ENCODE measurements at regions not wholly inside any gene's neighbourhood (a gene's known extent, or its start where the extent isn't known, plus 50 kb on each side); places are given as distances from the start of the nearest gene placed in this dataset.

GRCh38 chr22:49506010-49506400 is 321.7 kb downstream of the BRD1 start:
- DNase-seq: peak; percentile 2
- Mint-ChIP-seq H3K27ac (no peak overlapping the region), H3K27me3 (no peaks in the 10 kb centered on the region), H3K4me1 (ENCODE audit: low read depth) (peaks cover 6% of the 10 kb centered on the region), H3K36me3 (ENCODE audit: low read depth) (peaks cover 34% of the 10 kb centered on the region), H3K4me3 (no peak overlapping the region), H3K9me3 (peaks cover 8% of the 10 kb centered on the region)

DNA sequence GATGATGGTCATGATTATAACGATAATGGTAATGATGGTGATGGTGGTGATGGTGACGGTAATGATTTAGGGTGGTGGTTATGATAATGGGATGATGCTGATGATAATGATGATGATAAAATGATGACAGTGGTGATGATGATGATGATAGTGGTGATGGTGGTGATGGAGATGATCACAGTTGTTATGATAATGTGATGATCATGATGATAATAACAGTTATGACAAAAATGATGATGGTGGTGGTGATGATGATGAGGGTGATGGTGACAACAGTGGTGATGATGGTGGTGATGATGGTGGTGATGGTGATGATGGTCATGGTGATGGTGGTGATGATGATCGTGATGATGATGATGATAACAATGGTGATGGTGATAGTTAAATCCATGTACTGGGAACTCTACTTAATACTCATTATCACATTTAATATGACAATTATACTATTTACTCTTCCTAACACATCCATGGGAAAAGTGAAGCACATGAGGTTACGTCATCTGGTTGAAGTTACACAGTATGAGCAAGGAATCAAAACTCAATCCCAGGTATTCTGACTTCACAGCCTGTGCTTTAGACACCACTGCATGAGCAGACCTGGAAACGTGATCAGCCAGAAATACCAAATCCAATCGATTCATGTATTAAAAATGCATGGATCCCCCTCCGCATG is 322.2 kb downstream of the BRD1 start:
- DNase-seq: no peak
- no peaks in the 10 kb centered on the region for H3K27me3 Mint-ChIP-seq
- H3K27ac Mint-ChIP-seq: no peak overlapping the region
- H3K36me3 Mint-ChIP-seq (ENCODE audit: low read depth): peaks cover 31% of the 10 kb centered on the region
- H3K4me3 Mint-ChIP-seq: no peak overlapping the region
- H3K4me1 Mint-ChIP-seq (ENCODE audit: low read depth): peaks cover 6% of the 10 kb centered on the region
- peaks cover 7% of the 10 kb centered on the region for H3K9me3 Mint-ChIP-seq

GRCh38 chr22:49503896-49504521 is 323.7 kb downstream of the BRD1 start:
- DNase-seq: no peak
- Mint-ChIP-seq H3K9me3 (peaks cover 4% of the 10 kb centered on the region), H3K27ac (no peak overlapping the region), H3K27me3 (no peaks in the 10 kb centered on the region), H3K4me3 (no peak overlapping the region), H3K36me3 (ENCODE audit: low read depth) (peaks cover 18% of the 10 kb centered on the region), H3K4me1 (ENCODE audit: low read depth) (peaks cover 6% of the 10 kb centered on the region)

GRCh38 chr22:49503321-49503720 is 324.4 kb downstream of the BRD1 start:
- H3K27me3 Mint-ChIP-seq: no peaks in the 10 kb centered on the region
- peaks cover 8% of the 10 kb centered on the region for H3K4me1 Mint-ChIP-seq (ENCODE audit: low read depth)
- H3K4me3 Mint-ChIP-seq: no peak overlapping the region
- no peak for DNase-seq
- no peak overlapping the region for H3K27ac Mint-ChIP-seq
- peaks cover 7% of the 10 kb centered on the region for H3K9me3 Mint-ChIP-seq
- H3K36me3 Mint-ChIP-seq (ENCODE audit: low read depth): peaks cover 16% of the 10 kb centered on the region

DNA sequence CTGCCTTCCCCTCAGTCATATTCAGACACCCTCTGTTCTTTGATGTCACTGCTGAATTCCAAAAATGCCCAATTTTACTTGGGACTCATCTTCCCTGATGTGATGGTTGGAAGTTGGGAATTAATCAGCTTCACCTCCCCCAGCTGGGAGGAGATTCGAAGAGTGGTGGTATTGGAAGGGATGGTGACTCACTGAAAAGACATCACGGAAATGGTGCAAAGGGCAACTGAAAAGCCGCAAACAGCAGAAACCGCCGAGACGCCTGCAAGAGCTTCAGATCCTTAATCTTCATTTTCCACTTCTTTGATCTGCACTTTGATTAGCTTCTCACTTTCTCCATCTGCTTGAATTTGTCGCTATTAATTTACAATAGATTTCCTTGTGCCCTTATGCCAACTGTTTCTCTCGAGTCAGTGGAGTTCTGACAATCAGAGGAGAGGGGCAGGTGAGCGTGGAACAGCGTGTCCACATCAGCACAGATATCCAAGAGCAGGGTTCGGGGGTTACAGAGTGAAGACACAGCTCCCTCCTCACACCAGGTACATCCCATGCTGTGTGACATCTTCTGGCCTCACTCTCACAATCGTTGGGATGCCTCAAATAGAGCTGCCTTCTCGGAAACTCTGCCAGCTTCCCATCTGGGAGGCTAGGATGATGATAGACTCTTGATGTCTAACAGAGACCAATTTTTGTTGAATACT is 325.4 kb downstream of the BRD1 start:
- H3K4me1 Mint-ChIP-seq (ENCODE audit: low read depth): peaks cover 8% of the 10 kb centered on the region
- no peaks in the 10 kb centered on the region for H3K27me3 Mint-ChIP-seq
- H3K4me3 Mint-ChIP-seq: no peak overlapping the region
- no peak for DNase-seq
- H3K36me3 Mint-ChIP-seq (ENCODE audit: low read depth): peaks cover 13% of the 10 kb centered on the region
- peak overlapping the region; percentile 37 for H3K27ac Mint-ChIP-seq
- H3K9me3 Mint-ChIP-seq: peaks cover 8% of the 10 kb centered on the region

DNA sequence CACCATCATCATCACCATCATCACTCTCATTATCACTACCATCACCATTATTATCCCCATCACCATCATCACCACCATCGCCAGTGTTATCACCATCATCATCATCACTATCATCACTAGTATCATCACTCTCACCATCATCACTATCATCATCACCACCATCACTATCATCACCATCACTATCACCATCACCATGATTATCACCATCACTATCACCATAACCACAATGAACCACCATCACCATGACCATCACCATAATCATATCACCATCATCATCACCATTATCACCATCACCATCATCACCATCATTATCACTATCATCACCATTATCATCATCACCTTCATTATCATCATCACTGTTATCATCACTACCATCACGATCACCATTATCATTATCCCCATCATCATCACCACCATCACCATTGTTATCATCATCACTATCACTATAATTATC is 326.7 kb downstream of the BRD1 start:
- no peak overlapping the region for H3K4me3 Mint-ChIP-seq
- no peak for DNase-seq
- no peaks in the 10 kb centered on the region for H3K27me3 Mint-ChIP-seq
- H3K9me3 Mint-ChIP-seq: peaks cover 4% of the 10 kb centered on the region
- peaks cover 8% of the 10 kb centered on the region for H3K4me1 Mint-ChIP-seq (ENCODE audit: low read depth)
- H3K27ac Mint-ChIP-seq: no peak overlapping the region
- peaks cover 13% of the 10 kb centered on the region for H3K36me3 Mint-ChIP-seq (ENCODE audit: low read depth)

- no peak for DNase-seq
- peaks cover 14% of the 10 kb centered on the region for H3K36me3 Mint-ChIP-seq (ENCODE audit: low read depth)
- peaks cover 8% of the 10 kb centered on the region for H3K4me1 Mint-ChIP-seq (ENCODE audit: low read depth)
- H3K9me3 Mint-ChIP-seq: peaks cover 4% of the 10 kb centered on the region
- H3K4me3 Mint-ChIP-seq: no peak overlapping the region
- no peak overlapping the region for H3K27ac Mint-ChIP-seq
- H3K27me3 Mint-ChIP-seq: no peaks in the 10 kb centered on the region
Measured at GRCh38 chr22:49500076-49500460, 327.6 kb downstream of the BRD1 start.

DNA sequence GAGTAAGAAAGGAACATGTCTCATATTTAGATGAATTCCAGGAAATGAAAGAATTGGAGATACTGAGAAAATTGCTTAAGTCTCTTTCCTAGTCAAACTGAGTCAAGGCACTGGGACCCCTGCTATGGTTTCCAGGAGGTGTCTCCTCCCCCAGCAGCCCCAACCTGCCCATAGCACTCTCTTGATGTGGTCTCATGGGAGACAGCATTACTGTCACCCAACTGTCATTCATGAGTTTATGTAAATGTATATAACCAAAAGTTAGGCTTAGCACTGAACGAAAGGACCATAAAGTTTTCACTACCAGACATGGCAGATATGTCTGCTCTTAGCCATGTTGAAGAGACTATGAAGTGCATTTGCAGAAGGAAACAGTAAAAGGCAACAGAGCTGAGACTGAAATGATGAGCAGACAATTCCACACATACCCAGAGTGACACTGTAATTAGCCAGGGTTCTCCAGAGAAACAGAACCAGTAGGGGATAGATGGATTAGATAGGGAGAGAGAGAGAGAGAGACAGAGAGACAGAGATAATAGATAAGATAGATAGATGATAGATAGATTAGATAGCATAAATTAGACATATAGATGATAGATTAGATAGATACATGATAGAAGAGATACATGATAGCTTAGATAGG is 328.1 kb downstream of the BRD1 start:
- H3K4me3 Mint-ChIP-seq: no peak overlapping the region
- peaks cover 4% of the 10 kb centered on the region for H3K9me3 Mint-ChIP-seq
- peaks cover 8% of the 10 kb centered on the region for H3K4me1 Mint-ChIP-seq (ENCODE audit: low read depth)
- H3K27me3 Mint-ChIP-seq: no peaks in the 10 kb centered on the region
- no peak for DNase-seq
- H3K27ac Mint-ChIP-seq: no peak overlapping the region
- peaks cover 14% of the 10 kb centered on the region for H3K36me3 Mint-ChIP-seq (ENCODE audit: low read depth)

- Mint-ChIP-seq H3K27me3 (no peaks in the 10 kb centered on the region), H3K27ac (no peak overlapping the region), H3K9me3 (peaks cover 4% of the 10 kb centered on the region), H3K36me3 (ENCODE audit: low read depth) (peaks cover 13% of the 10 kb centered on the region), H3K4me3 (no peak overlapping the region), H3K4me1 (ENCODE audit: low read depth) (peaks cover 2% of the 10 kb centered on the region)
- no peak for DNase-seq
Measured at GRCh38 chr22:49497266-49497665, 330.4 kb downstream of the BRD1 start.

GRCh38 chr22:49494555-49494954 is 333.1 kb downstream of the BRD1 start:
- H3K27ac Mint-ChIP-seq: no peak overlapping the region
- H3K4me3 Mint-ChIP-seq: no peak overlapping the region
- H3K36me3 Mint-ChIP-seq (ENCODE audit: low read depth): peaks cover 12% of the 10 kb centered on the region
- peaks cover 4% of the 10 kb centered on the region for H3K9me3 Mint-ChIP-seq
- peaks cover 2% of the 10 kb centered on the region for H3K4me1 Mint-ChIP-seq (ENCODE audit: low read depth)
- no peaks in the 10 kb centered on the region for H3K27me3 Mint-ChIP-seq
- no peak for DNase-seq

GRCh38 chr22:49492741-49493251 is 334.9 kb downstream of the BRD1 start:
- Mint-ChIP-seq H3K4me1 (ENCODE audit: low read depth) (no peaks in the 10 kb centered on the region), H3K36me3 (ENCODE audit: low read depth) (peaks cover 8% of the 10 kb centered on the region), H3K4me3 (no peak overlapping the region), H3K9me3 (no peaks in the 10 kb centered on the region), H3K27me3 (no peaks in the 10 kb centered on the region), H3K27ac (no peak overlapping the region)
- DNase-seq: no peak

- Mint-ChIP-seq H3K36me3 (ENCODE audit: low read depth) (peaks cover 8% of the 10 kb centered on the region), H3K4me3 (no peak overlapping the region), H3K9me3 (no peaks in the 10 kb centered on the region), H3K27ac (no peak overlapping the region), H3K4me1 (ENCODE audit: low read depth) (no peaks in the 10 kb centered on the region), H3K27me3 (no peaks in the 10 kb centered on the region)
- no peak for DNase-seq
Measured at GRCh38 chr22:49492308-49492707, 335.4 kb downstream of the BRD1 start.

DNA sequence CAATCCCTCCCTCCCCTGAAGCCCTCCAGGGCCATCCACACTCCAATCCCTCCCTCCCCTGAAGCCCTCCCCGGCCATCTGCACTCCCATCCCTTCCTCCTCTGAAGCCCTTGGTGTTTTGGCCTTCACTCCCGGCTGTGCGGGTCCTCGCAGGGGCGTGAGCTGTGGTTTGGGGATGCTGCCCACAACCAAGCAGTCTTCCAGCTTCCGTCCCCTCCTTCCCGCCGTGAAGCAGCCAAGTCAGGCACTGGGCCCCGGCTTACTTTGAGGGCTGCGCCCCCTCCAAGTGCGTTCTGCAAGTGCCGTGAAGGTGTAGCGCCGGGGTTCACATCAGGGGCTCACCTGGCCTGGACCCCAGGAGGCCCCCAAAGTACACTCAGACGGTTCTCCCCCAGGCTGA is 335.9 kb downstream of the BRD1 start:
- H3K27me3 Mint-ChIP-seq: no peaks in the 10 kb centered on the region
- H3K4me1 Mint-ChIP-seq (ENCODE audit: low read depth): no peaks in the 10 kb centered on the region
- H3K36me3 Mint-ChIP-seq (ENCODE audit: low read depth): peaks cover 8% of the 10 kb centered on the region
- no peak for DNase-seq
- no peak overlapping the region for H3K27ac Mint-ChIP-seq
- no peaks in the 10 kb centered on the region for H3K9me3 Mint-ChIP-seq
- no peak overlapping the region for H3K4me3 Mint-ChIP-seq

DNA sequence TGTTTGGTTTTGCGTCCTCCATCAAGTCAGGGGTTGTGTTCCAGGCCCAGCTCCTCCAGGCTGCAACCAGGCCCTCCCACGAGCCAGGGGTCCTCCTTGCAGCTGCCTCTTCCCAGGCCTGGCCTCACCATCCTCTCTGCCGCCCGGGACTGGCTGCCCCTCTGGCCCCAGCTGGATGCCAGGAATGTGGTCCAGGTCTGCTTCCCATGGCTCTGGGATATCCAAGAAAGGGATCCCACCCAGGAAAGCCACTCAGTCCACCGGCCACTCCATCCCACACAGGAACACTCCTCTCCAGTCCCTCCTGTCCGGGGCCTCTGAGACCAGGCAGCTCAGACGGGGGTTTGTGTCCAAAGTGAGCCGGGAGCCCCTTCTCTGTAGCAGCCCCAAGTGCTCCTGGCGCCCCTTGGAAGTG is 336.4 kb downstream of the BRD1 start:
- Mint-ChIP-seq H3K36me3 (ENCODE audit: low read depth) (peaks cover 6% of the 10 kb centered on the region), H3K9me3 (no peaks in the 10 kb centered on the region), H3K27me3 (no peaks in the 10 kb centered on the region), H3K4me3 (no peak overlapping the region), H3K27ac (no peak overlapping the region), H3K4me1 (ENCODE audit: low read depth) (no peaks in the 10 kb centered on the region)
- DNase-seq: no peak

Measured in activated T-cell treated with anti-CD3 and anti-CD28 coated beads, Interleukin-2, amount 50 U/mL, for 24 hours (primary cell).